Amygdala (tissue), 56 donors: ENCODE measurements at regions not wholly inside any gene's neighbourhood (a gene's known extent, or its start where the extent isn't known, plus 50 kb on each side); places are given as distances from the start of the nearest gene placed in this dataset.

Experiments used
- DNase-seq, 56 donors: peaks; one replicate each; lab custom pipeline; 2025; lab: John Stamatoyannopoulos, UW

- DNase-seq, result no peak
These were observed 629.1 kb upstream of the SLC39A10 start for GRCh38 chr2:195027947-195028346.

- no peak for DNase-seq
These were observed 630.8 kb upstream of the SLC39A10 start for GRCh38 chr2:195026261-195026660.

GRCh38 chr2:195022508-195022830 lies 634.6 kb upstream of the SLC39A10 start:
- no peak for DNase-seq

- DNase-seq, result no peak
These were observed 635.1 kb upstream of the SLC39A10 start for GRCh38 chr2:195021711-195022507.

- DNase-seq, result no peak
These were observed 638.6 kb upstream of the SLC39A10 start for GRCh38 chr2:195018462-195018861.

GRCh38 chr2:195017890-195018289 lies 639.1 kb upstream of the SLC39A10 start:
- DNase-seq, result no peak

GRCh38 chr2:195016841-195017240 lies 640.2 kb upstream of the SLC39A10 start:
- DNase-seq, result no peak

GRCh38 chr2:195009202-195009601 lies 647.8 kb upstream of the SLC39A10 start:
- peak in 18 of 56 donors; percentile 1 to 51 (median 6) for DNase-seq

- DNase-seq, result no peak
These were observed 650.2 kb upstream of the SLC39A10 start for GRCh38 chr2:195006856-195007255.

- DNase-seq, result no peak
These were observed 653.0 kb upstream of the SLC39A10 start for GRCh38 chr2:195003881-195004471.

- no peak for DNase-seq
These were observed 655.1 kb upstream of the SLC39A10 start for GRCh38 chr2:195001924-195002323.

GRCh38 chr2:194999771-195000170 lies 657.3 kb upstream of the SLC39A10 start:
- DNase-seq, result no peak

GRCh38 chr2:194992648-194993047 lies 664.4 kb upstream of the SLC39A10 start:
- DNase-seq, result no peak

- DNase-seq, result no peak
These were observed 671.8 kb upstream of the SLC39A10 start for GRCh38 chr2:194985258-194985657.

GRCh38 chr2:194962254-194962653 lies 694.8 kb upstream of the SLC39A10 start:
- no peak for DNase-seq

GRCh38 chr2:194954218-194954617 lies 702.8 kb upstream of the SLC39A10 start:
- no peak for DNase-seq

- DNase-seq, result no peak
These were observed 710.2 kb upstream of the SLC39A10 start for GRCh38 chr2:194946826-194947225.

- no peak for DNase-seq
These were observed 719.0 kb upstream of the SLC39A10 start for GRCh38 chr2:194938066-194938465.

- DNase-seq, result no peak
These were observed 729.5 kb upstream of the SLC39A10 start for GRCh38 chr2:194927489-194927888.

- DNase-seq, result no peak
These were observed 730.2 kb upstream of the SLC39A10 start for GRCh38 chr2:194926873-194927272.

- no peak for DNase-seq
These were observed 731.3 kb upstream of the SLC39A10 start for GRCh38 chr2:194925742-194926141.

- no peak for DNase-seq
These were observed 739.5 kb upstream of the SLC39A10 start for GRCh38 chr2:194917519-194917918.
